Mesendoderm (in vitro differentiated cells): ENCODE measurements at regions not wholly inside any gene's neighbourhood (a gene's known extent, or its start where the extent isn't known, plus 50 kb on each side); places are given as distances from the start of the nearest gene placed in this dataset.
A peak's percentile ranks its signal among the peaks of the same experiment; 100 is the strongest.

Experiments used
- DNase-seq: peaks from one replicate; pipeline ENCODE4 v3.0.0; 2013
- H2AK5ac ChIP-seq: 2 replicates; pipeline ENCODE4 v1.6.1; 2013; ENCODE audit warnings: low read length, inconsistent platforms
- H2BK120ac ChIP-seq: 2 replicates; pipeline ENCODE4 v1.6.1; 2013; ENCODE audit warnings: low read depth, mild to moderate bottlenecking, low read length, moderate library complexity, mixed read lengths
- H2BK15ac ChIP-seq: replicated peaks from 2 replicates; pipeline ENCODE4 v1.6.1; 2013; ENCODE audit warnings: low read depth, mild to moderate bottlenecking, moderate library complexity
- H2BK5ac ChIP-seq: 2 replicates; pipeline ENCODE4 v1.6.1; 2013; ENCODE audit warnings: low read length, inconsistent platforms
- H3K18ac ChIP-seq: 2 replicates; pipeline ENCODE4 v1.6.1; 2013; ENCODE audit warnings: mild to moderate bottlenecking, low read length, mixed read lengths
- H3K23ac ChIP-seq: one replicate; pipeline ENCODE4 v1.6.1; 2013; ENCODE audit warnings: low read length
- H3K27ac ChIP-seq: 2 replicates; pipeline ENCODE4 v1.5.1; 2013; ENCODE audit warnings: low read depth, mild to moderate bottlenecking, inconsistent platforms, low read length, moderate library complexity
- H3K27me3 ChIP-seq: 2 replicates; pipeline ENCODE4 v1.6.1; 2013; ENCODE audit warnings: low read length, control low read depth, mild to moderate bottlenecking, inconsistent platforms; ENCODE audit not compliant: insufficient read depth, poor library complexity
- H3K36me3 ChIP-seq: 2 replicates; pipeline ENCODE4 v1.6.1; 2013; ENCODE audit warnings: low read length, inconsistent platforms; ENCODE audit not compliant: control insufficient read depth, insufficient read depth
- H3K4ac ChIP-seq: one replicate; pipeline ENCODE4 v1.6.1; 2013; ENCODE audit warnings: low read depth, mild to moderate bottlenecking, low read length, moderate library complexity
- H3K4me1 ChIP-seq: 2 replicates; pipeline ENCODE4 v1.6.1; 2013; ENCODE audit warnings: low read depth, low read length, inconsistent platforms; ENCODE audit not compliant: control insufficient read depth
- H3K4me2 ChIP-seq: 2 replicates; pipeline ENCODE4 v1.6.1; 2013; ENCODE audit warnings: low read length
- H3K4me3 ChIP-seq: 2 replicates; pipeline ENCODE4 v1.5.1; 2013; ENCODE audit warnings: mild to moderate bottlenecking, low read length
- H3K56ac ChIP-seq: one replicate; pipeline ENCODE4 v1.6.1; 2013; ENCODE audit warnings: low read length
- H3K79me1 ChIP-seq: 2 replicates; pipeline ENCODE4 v1.6.1; 2013; ENCODE audit warnings: low read length, inconsistent platforms
- H3K79me2 ChIP-seq: 2 replicates; pipeline ENCODE4 v1.6.1; 2013; ENCODE audit warnings: mild to moderate bottlenecking, low read length; ENCODE audit not compliant: control insufficient read depth, insufficient read depth
- H3K9ac ChIP-seq: 2 replicates; pipeline ENCODE4 v1.6.1; 2013; ENCODE audit warnings: low read length, inconsistent platforms
- H4K5ac ChIP-seq: one replicate; pipeline ENCODE4 v1.6.1; 2013; ENCODE audit warnings: low read length
- H4K8ac ChIP-seq: one replicate; pipeline ENCODE4 v1.6.1; 2013; ENCODE audit warnings: low read depth, mild to moderate bottlenecking, control low read depth, low read length, moderate library complexity
- WGBS: extraction: QIAGEN DNeasy Blood & Tissue Kit; methylation state at CpG from one replicate; pipeline ENCODE4 v1.1.7; 2013; ENCODE audit warnings: low lambda C conversion rate, missing lambda C conversion rate; ENCODE audit not compliant: insufficient coverage; ENCODE audit errors: extremely low coverage; 5-methylcytosine and 5-hydroxymethylcytosine counted together

DNA sequence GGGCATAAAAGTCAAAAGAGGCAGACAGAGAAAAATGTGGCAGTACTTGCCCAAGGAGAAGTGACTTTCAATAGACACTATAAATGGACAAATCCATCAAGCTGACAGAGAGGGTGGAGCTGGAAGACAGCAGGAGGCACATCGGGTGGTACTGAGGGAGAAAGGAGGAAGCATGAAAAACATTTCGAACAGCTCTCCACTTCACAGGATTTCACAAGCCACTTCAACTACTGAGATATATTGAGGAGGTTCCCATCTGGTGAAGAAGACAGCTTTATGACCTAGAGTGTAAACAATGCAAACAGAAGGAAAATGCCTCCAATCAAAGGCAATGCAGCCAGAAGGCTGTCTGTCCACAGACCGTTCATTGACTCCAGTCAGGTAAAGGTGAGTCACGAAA, 259.4 kb upstream of the ECI2 start:
- H3K36me3 ChIP-seq: no peaks in the 10 kb centered on the region
- no peak overlapping the region for H4K5ac ChIP-seq
- DNase-seq: no peak
- H3K4ac ChIP-seq: no peak overlapping the region
- H2BK5ac ChIP-seq: no peak overlapping the region
- no peaks in the 10 kb centered on the region for H3K4me1 ChIP-seq
- no peaks in the 10 kb centered on the region for H3K27me3 ChIP-seq
- no peak overlapping the region for H4K8ac ChIP-seq
- H3K79me2 ChIP-seq: no peaks in the 10 kb centered on the region
- no peaks in the 10 kb centered on the region for H3K79me1 ChIP-seq
- no CpG with 5 or more reads among the region's 4 CpGs for WGBS
- no peak overlapping the region for H3K23ac ChIP-seq
- no peak overlapping the region for H3K9ac ChIP-seq
- no peak overlapping the region for H3K4me2 ChIP-seq
- no peak overlapping the region for H2AK5ac ChIP-seq
- no peak overlapping the region for H2BK120ac ChIP-seq
- H3K27ac ChIP-seq: no peak overlapping the region
- H2BK15ac ChIP-seq: no peak overlapping the region
- no peak overlapping the region for H3K18ac ChIP-seq
- no peak overlapping the region for H3K56ac ChIP-seq
- no peak overlapping the region for H3K4me3 ChIP-seq

DNA sequence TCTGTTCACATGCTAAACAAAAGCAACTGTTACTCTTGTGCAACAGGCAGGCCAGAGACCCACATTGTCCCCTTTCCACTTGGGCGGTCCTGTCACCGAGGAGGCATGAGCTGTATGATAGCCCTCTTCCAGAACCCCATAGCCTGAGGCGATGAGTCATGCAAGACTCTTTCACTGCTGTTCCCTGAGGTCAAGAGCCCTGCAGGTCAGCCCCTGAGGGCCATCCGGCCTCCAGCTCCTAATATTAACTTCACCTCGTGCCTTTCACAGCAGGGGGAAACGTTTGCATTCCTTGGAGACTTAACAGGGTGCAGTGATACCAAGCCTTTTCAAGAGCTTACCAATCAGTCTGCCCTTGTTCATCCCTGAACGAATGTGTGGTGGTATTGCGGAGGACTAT, 253.3 kb upstream of the ECI2 start:
- no peak overlapping the region for H2AK5ac ChIP-seq
- H2BK5ac ChIP-seq: no peak overlapping the region
- no peak overlapping the region for H3K27ac ChIP-seq
- no peaks in the 10 kb centered on the region for H3K79me2 ChIP-seq
- no peak overlapping the region for H4K5ac ChIP-seq
- no peak overlapping the region for H3K4me2 ChIP-seq
- H3K9ac ChIP-seq: no peak overlapping the region
- H2BK120ac ChIP-seq: no peak overlapping the region
- H3K4me1 ChIP-seq: no peaks in the 10 kb centered on the region
- no peak overlapping the region for H3K18ac ChIP-seq
- no CpG with 5 or more reads among the region's 8 CpGs for WGBS
- H3K4ac ChIP-seq: no peak overlapping the region
- H3K4me3 ChIP-seq: no peak overlapping the region
- peak; percentile 70 for DNase-seq
- H3K36me3 ChIP-seq: no peaks in the 10 kb centered on the region
- no peak overlapping the region for H4K8ac ChIP-seq
- H3K23ac ChIP-seq: no peak overlapping the region
- H3K27me3 ChIP-seq: no peaks in the 10 kb centered on the region
- H2BK15ac ChIP-seq: no peak overlapping the region
- H3K79me1 ChIP-seq: no peaks in the 10 kb centered on the region
- H3K56ac ChIP-seq: no peak overlapping the region

DNA sequence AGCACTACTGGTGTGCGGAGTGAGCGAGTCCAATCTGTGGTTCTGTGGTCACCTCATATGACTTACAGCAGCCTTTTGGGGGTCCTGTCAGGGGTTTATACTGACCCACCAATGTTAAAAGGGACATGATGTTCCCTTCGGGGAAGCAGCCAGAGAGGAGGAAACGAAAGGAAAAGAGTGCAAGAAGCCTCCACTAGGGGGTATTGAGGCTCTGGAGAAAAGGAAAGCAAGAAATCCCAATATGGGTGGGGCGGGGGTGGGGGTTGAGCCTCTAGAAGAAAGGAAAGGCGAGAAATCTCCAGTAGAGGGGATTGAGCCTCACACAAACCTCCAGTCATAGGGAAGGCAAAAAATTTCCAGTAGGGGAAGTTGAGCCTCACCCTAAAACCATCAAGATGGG, 249.3 kb upstream of the ECI2 start:
- no peak for DNase-seq
- Histone ChIP-seq H3K4ac (no peak overlapping the region), H2BK5ac (no peak overlapping the region), H2BK120ac (no peak overlapping the region), H3K4me2 (no peak overlapping the region), H4K5ac (no peak overlapping the region), H2AK5ac (no peak overlapping the region), H2BK15ac (no peak overlapping the region), H3K9ac (no peak overlapping the region), H3K27me3 (no peaks in the 10 kb centered on the region), H3K4me3 (no peak overlapping the region), H4K8ac (no peak overlapping the region), H3K27ac (no peak overlapping the region), H3K36me3 (no peaks in the 10 kb centered on the region), H3K18ac (no peak overlapping the region), H3K79me1 (no peaks in the 10 kb centered on the region), H3K56ac (no peak overlapping the region), H3K79me2 (no peaks in the 10 kb centered on the region), H3K23ac (no peak overlapping the region), H3K4me1 (no peaks in the 10 kb centered on the region)
- no CpG with 5 or more reads among the region's 6 CpGs for WGBS

DNA sequence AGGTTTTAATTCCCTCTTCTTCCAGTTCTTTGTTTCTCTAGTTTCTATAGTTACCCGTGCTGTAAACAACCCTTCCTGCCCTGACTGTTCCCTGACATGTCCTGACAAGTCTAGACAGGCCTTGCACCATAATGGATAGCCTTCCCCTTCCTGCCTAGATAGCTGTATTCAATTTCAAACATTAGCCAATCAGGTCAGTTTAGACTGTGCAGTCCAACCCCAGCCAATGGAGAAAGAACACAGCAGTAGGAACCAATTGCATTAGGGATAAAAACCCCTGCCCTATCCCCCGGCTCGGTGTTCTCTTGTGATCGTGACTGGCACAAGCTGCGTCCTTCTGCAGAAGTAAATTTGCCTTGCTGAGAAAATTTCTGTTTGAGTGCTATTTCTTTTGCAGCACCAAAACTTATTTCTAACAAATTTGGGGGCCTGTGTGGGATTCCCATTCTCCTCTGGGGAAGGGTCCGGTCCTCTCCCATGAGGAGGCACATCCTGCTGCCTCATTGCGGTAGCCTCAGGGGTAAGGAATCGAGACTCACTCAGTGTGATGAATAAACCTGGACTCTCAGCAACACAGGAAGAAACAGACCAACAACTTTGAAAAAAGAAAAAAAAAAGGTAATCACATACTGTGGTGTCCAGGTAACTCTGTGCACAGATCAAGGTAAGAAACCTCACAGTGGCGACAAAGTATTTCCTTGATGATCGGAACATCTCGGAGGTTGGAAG, 248.7 kb upstream of the ECI2 start:
- WGBS: no CpG with 5 or more reads among the region's 11 CpGs
- Histone ChIP-seq H3K4ac (no peak overlapping the region), H2BK120ac (no peak overlapping the region), H4K8ac (no peak overlapping the region), H3K4me2 (no peak overlapping the region), H4K5ac (no peak overlapping the region), H2BK5ac (no peak overlapping the region), H2BK15ac (no peak overlapping the region), H3K79me1 (no peaks in the 10 kb centered on the region), H3K79me2 (no peaks in the 10 kb centered on the region), H3K4me3 (no peak overlapping the region), H3K56ac (no peak overlapping the region), H3K36me3 (no peaks in the 10 kb centered on the region), H3K9ac (no peak overlapping the region), H3K4me1 (no peaks in the 10 kb centered on the region), H3K18ac (no peak overlapping the region), H3K27me3 (no peaks in the 10 kb centered on the region), H2AK5ac (no peak overlapping the region), H3K27ac (no peak overlapping the region), H3K23ac (no peak overlapping the region)
- DNase-seq: no peak

DNA sequence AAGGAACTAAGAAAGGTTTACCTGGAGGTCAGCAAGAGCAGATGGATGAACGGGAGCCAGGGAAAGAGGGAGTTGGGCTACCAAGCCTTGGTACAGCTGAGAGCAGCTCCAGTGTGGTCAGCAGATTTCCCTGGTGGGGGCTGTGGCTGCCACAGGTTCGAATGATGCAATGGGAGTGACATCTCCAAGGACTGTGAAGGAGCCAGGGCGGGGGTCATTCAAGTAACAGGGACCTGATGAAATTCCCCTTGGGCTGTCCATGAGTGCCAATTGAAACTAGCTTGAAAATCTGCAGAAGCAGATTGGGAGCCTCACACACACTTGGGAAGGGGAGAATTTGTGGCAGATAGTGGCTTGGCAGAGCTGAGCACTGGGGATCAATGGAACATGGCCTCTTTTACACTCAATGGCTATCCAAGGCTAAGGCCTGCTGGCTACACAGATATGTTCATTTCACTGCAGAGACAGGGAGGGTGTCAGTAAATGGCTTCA, 247.0 kb upstream of the ECI2 start:
- Histone ChIP-seq H3K27ac (no peak overlapping the region), H4K5ac (no peak overlapping the region), H3K56ac (no peak overlapping the region), H3K79me2 (no peaks in the 10 kb centered on the region), H3K4me1 (no peaks in the 10 kb centered on the region), H3K36me3 (no peaks in the 10 kb centered on the region), H2BK5ac (no peak overlapping the region), H3K4me2 (no peak overlapping the region), H2BK15ac (no peak overlapping the region), H3K18ac (no peak overlapping the region), H3K9ac (no peak overlapping the region), H2AK5ac (no peak overlapping the region), H3K4me3 (no peak overlapping the region), H3K4ac (no peak overlapping the region), H2BK120ac (no peak overlapping the region), H3K79me1 (no peaks in the 10 kb centered on the region), H4K8ac (no peak overlapping the region), H3K23ac (no peak overlapping the region), H3K27me3 (no peaks in the 10 kb centered on the region)
- no peak for DNase-seq
- no CpG with 5 or more reads among the region's 3 CpGs for WGBS

DNA sequence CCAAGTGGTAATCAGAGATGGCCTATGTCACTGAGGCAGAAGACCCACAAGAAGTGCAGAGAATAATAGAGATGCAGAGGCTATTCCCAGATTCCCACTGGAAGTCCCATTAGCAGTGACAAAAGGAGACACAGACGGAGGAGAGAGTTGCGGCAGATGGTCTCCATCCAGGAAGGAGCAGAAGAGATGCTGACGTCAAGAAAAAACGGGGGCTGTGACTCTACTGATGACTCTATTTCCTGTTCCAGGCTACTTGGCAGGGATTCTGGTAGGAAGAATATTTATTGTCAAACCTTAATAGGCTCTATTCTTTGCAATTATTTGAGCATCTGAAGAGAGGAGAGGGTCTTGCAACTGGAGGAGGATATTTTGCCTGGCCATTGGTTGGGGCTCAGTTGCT, 246.0 kb upstream of the ECI2 start:
- no peak for DNase-seq
- WGBS: no CpG with 5 or more reads among the region's 4 CpGs
- Histone ChIP-seq H3K27me3 (no peaks in the 10 kb centered on the region), H3K4me3 (no peak overlapping the region), H3K4me2 (no peak overlapping the region), H2AK5ac (no peak overlapping the region), H3K18ac (no peak overlapping the region), H4K5ac (no peak overlapping the region), H3K4ac (no peak overlapping the region), H3K23ac (no peak overlapping the region), H3K79me1 (no peaks in the 10 kb centered on the region), H3K79me2 (no peaks in the 10 kb centered on the region), H3K9ac (no peak overlapping the region), H2BK15ac (no peak overlapping the region), H3K27ac (no peak overlapping the region), H4K8ac (no peak overlapping the region), H3K56ac (no peak overlapping the region), H2BK120ac (no peak overlapping the region), H3K4me1 (no peaks in the 10 kb centered on the region), H3K36me3 (no peaks in the 10 kb centered on the region), H2BK5ac (no peak overlapping the region)
